ENCODE measurements at regions not wholly inside any gene's neighbourhood (a gene's known extent, or its start where the extent isn't known, plus 50 kb on each side); places are given as distances from the start of the nearest gene placed in this dataset.
A peak's percentile ranks its signal among the peaks of the same experiment; 100 is the strongest.

- Histone ChIP-seq H3K4me3 (ENCODE audit: low read length) (no peak overlapping the region), H3K27me3 (ENCODE audit: control insufficient read depth, insufficient read depth, low read length) (no peaks in the 10 kb centered on the region), H3K36me3 (ENCODE audit: control insufficient read depth, insufficient read depth, low read length) (no peaks in the 10 kb centered on the region), H3K4me1 (ENCODE audit: control insufficient read depth, insufficient read depth, low read length) (peaks cover 22% of the 10 kb centered on the region), H3K9ac (ENCODE audit: low read length) (no peak overlapping the region), H3K27ac (ENCODE audit: low read depth, low read length) (no peak overlapping the region)
Measured at GRCh38 chr10:31138026-31138553, 106.4 kb upstream of the ZNF438 start.

DNA sequence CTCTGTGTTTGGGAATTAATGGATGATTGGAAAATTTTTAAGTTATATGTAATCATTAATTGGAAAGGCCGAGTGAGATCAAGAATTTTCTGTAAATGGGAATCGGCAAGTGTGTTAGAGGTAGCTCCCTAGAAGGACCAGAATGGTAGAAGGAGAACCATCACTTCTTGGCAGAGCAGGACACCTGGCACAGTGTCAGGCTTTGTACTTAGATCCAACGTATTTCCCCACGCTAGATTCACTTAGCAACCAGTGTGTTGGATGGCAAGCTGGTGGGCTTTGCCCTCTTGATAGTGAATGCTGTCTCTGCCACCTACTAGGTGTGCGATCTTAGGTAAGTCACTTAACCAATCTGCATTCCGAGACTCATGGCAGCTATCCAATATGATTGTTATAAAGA, 107.8 kb upstream of the ZNF438 start:
- Histone ChIP-seq H3K27me3 (ENCODE audit: control insufficient read depth, insufficient read depth, low read length) (no peaks in the 10 kb centered on the region), H3K4me3 (ENCODE audit: low read length) (no peak overlapping the region), H3K9ac (ENCODE audit: low read length) (no peak overlapping the region), H3K27ac (ENCODE audit: low read depth, low read length) (no peak overlapping the region), H3K4me1 (ENCODE audit: control insufficient read depth, insufficient read depth, low read length) (peaks cover 15% of the 10 kb centered on the region), H3K36me3 (ENCODE audit: control insufficient read depth, insufficient read depth, low read length) (no peaks in the 10 kb centered on the region)

DNA sequence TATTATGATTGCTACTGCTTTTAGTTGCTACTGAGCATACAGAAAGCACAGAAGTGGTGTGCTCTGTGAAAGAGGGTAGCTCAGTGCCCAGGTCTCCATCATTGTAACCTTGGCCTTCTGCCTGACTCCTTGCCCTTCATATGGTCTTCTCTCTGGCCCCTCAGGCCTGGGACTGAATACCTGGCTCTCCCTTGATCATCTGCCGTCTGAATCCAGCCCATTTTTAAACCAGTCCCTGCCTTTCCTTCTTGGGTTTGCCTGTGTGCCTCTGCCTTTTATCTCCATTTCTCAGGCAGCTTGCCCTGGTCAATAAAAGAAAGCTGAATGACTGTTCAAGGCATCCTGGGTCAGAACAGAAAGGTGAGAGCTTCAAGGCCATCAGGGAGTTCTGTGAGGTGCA, 109.1 kb upstream of the ZNF438 start:
- no peak overlapping the region for H3K27ac ChIP-seq (ENCODE audit: low read depth, low read length)
- H3K27me3 ChIP-seq (ENCODE audit: control insufficient read depth, insufficient read depth, low read length) = no peaks in the 10 kb centered on the region
- H3K36me3 ChIP-seq (ENCODE audit: control insufficient read depth, insufficient read depth, low read length) = no peaks in the 10 kb centered on the region
- H3K4me3 ChIP-seq (ENCODE audit: low read length) = no peak overlapping the region
- H3K4me1 ChIP-seq (ENCODE audit: control insufficient read depth, insufficient read depth, low read length) = peaks cover 11% of the 10 kb centered on the region
- no peak overlapping the region for H3K9ac ChIP-seq (ENCODE audit: low read length)

DNA sequence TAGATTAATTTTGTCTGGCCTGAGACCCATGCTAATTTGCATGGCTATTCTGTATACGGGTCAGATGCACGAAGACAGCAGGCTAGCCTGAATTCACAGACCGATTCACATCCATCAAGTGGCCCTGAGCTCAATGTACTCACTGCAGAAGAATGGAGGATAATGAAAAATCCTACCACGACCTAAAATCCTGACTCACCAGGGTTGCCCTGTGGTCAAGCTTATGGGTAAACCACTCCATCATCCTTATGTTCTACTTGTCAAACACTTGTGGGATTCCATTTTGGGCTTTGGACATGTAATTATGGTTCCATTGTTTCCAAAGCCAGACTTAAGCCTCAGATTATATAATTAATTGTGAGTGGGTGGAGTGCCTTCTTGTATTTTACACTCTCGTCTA, 110.4 kb upstream of the ZNF438 start:
- Histone ChIP-seq H3K4me1 (ENCODE audit: control insufficient read depth, insufficient read depth, low read length) (peaks cover 6% of the 10 kb centered on the region), H3K9ac (ENCODE audit: low read length) (no peak overlapping the region), H3K36me3 (ENCODE audit: control insufficient read depth, insufficient read depth, low read length) (no peaks in the 10 kb centered on the region), H3K4me3 (ENCODE audit: low read length) (no peak overlapping the region), H3K27ac (ENCODE audit: low read depth, low read length) (no peak overlapping the region), H3K27me3 (ENCODE audit: control insufficient read depth, insufficient read depth, low read length) (no peaks in the 10 kb centered on the region)

DNA sequence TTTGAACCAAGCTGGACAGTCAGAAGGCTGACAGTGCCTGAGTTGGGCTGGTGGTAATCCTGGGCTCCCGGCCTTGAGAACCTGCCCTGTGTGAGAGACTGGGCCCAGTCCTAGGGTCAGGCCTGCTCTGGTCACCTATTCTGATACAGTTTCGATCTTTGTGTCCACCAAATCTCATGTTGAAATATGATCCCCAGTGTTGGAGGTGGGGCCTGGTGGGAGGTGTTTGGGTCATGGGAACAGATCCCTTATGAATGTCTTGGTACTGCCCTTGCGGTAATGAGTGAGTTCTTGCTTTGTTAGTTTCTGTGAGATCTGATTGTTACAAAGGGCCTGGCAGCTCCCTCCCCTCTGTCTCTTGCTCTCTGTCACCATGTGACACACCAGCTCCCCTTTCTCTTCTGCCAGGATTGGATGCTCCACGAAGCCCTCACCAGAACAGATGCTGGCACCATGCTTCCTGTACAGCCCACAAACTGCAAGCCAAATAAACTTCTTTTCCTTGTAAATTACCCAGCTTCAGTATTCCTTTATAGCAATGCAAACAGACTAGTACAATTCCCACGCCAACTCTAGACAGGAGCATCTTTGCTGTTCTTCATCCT, 111.8 kb upstream of the ZNF438 start:
- Histone ChIP-seq H3K27me3 (ENCODE audit: control insufficient read depth, insufficient read depth, low read length) (no peaks in the 10 kb centered on the region), H3K9ac (ENCODE audit: low read length) (no peak overlapping the region), H3K36me3 (ENCODE audit: control insufficient read depth, insufficient read depth, low read length) (no peaks in the 10 kb centered on the region), H3K4me1 (ENCODE audit: control insufficient read depth, insufficient read depth, low read length) (no peaks in the 10 kb centered on the region), H3K27ac (ENCODE audit: low read depth, low read length) (no peak overlapping the region), H3K4me3 (ENCODE audit: low read length) (no peak overlapping the region)

- Histone ChIP-seq H3K27ac (ENCODE audit: low read depth, low read length) (no peak overlapping the region), H3K4me3 (ENCODE audit: low read length) (no peak overlapping the region), H3K36me3 (ENCODE audit: control insufficient read depth, insufficient read depth, low read length) (no peaks in the 10 kb centered on the region), H3K27me3 (ENCODE audit: control insufficient read depth, insufficient read depth, low read length) (no peaks in the 10 kb centered on the region), H3K9ac (ENCODE audit: low read length) (peak overlapping the region; percentile 22), H3K4me1 (ENCODE audit: control insufficient read depth, insufficient read depth, low read length) (no peaks in the 10 kb centered on the region)
Measured at GRCh38 chr10:31145986-31146385, 114.3 kb upstream of the ZNF438 start.

- Histone ChIP-seq H3K4me3 (ENCODE audit: low read length) (no peak overlapping the region), H3K9ac (ENCODE audit: low read length) (no peak overlapping the region), H3K4me1 (ENCODE audit: control insufficient read depth, insufficient read depth, low read length) (no peaks in the 10 kb centered on the region), H3K27me3 (ENCODE audit: control insufficient read depth, insufficient read depth, low read length) (no peaks in the 10 kb centered on the region), H3K36me3 (ENCODE audit: control insufficient read depth, insufficient read depth, low read length) (no peaks in the 10 kb centered on the region), H3K27ac (ENCODE audit: low read depth, low read length) (no peak overlapping the region)
Measured at GRCh38 chr10:31146491-31147209, 115.0 kb upstream of the ZNF438 start.

DNA sequence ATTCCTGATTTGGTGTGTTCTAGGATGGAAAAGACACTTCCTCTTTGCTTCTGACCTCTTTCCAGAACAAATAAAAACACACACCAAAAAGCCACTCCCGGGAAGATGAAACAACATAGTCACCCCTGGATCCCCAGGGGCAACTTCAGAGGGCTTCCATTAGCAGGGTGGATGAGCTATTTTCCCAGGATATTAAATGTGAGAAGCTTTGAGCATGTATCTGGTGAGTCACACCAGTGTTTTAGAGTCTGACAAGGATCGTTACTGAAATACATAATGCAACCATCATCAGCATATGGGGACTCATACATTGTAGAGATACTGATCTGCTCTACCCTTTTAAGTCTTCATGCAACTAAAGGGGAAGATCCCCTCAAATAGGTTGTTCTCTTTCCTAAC, 115.5 kb upstream of the ZNF438 start:
- Histone ChIP-seq H3K4me3 (ENCODE audit: low read length) (no peak overlapping the region), H3K27me3 (ENCODE audit: control insufficient read depth, insufficient read depth, low read length) (no peaks in the 10 kb centered on the region), H3K27ac (ENCODE audit: low read depth, low read length) (no peak overlapping the region), H3K4me1 (ENCODE audit: control insufficient read depth, insufficient read depth, low read length) (no peaks in the 10 kb centered on the region), H3K9ac (ENCODE audit: low read length) (no peak overlapping the region), H3K36me3 (ENCODE audit: control insufficient read depth, insufficient read depth, low read length) (no peaks in the 10 kb centered on the region)

DNA sequence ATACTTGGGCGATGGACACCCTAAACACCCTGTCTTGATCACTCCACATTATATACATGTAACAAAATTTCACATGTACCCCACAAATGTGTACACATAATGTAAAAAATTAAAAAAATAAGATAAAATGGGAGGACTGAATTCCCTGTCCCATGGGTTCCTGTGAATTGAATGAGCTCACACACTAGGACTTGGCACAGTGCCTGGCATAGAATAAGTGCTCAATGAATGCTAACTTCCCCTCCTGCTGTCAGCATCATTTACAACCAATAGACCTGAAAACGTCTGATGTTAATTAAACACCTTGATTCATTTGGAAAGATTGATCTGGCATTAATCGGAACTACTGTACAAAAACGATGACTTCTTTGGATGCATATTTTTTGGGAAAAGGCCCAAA, 117.3 kb upstream of the ZNF438 start:
- Histone ChIP-seq H3K4me3 (ENCODE audit: low read length) (no peak overlapping the region), H3K36me3 (ENCODE audit: control insufficient read depth, insufficient read depth, low read length) (no peaks in the 10 kb centered on the region), H3K4me1 (ENCODE audit: control insufficient read depth, insufficient read depth, low read length) (no peaks in the 10 kb centered on the region), H3K9ac (ENCODE audit: low read length) (no peak overlapping the region), H3K27me3 (ENCODE audit: control insufficient read depth, insufficient read depth, low read length) (no peaks in the 10 kb centered on the region), H3K27ac (ENCODE audit: low read depth, low read length) (no peak overlapping the region)

DNA sequence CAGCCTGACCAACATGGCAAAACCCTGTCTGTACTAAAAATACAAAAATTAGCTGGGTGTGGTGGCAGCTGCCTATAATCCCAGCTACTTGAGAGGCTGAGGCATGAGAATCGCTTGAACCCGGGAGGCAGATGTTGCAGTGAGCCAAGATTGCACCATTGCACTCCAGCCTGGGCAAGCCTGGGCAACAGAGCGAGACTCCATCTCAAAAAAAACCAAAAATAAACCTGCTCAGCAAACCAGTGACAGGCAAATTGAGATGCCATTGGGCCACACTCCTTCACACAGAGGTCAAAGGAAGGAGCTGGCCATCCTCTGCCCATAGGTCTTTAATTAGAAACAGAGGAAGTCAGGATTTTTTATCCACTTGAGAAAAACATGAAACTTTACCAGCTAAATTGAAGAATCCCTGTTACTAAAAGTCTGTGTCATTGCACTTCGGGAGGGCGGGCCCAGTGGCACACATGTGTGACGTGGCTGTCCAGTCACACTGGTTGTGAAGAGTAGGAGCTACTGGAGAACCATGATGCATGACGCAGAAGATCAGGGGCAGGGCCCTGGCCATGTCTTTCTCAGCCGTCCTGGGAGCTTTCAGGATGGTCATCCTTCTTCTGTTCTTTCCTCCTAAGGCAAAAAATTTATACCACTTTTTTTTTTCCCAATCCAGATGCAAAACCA, 118.3 kb upstream of the ZNF438 start:
- H3K9ac ChIP-seq (ENCODE audit: low read length) = no peak overlapping the region
- H3K27ac ChIP-seq (ENCODE audit: low read depth, low read length) = no peak overlapping the region
- H3K36me3 ChIP-seq (ENCODE audit: control insufficient read depth, insufficient read depth, low read length) = no peaks in the 10 kb centered on the region
- H3K4me1 ChIP-seq (ENCODE audit: control insufficient read depth, insufficient read depth, low read length) = no peaks in the 10 kb centered on the region
- H3K4me3 ChIP-seq (ENCODE audit: low read length) = no peak overlapping the region
- H3K27me3 ChIP-seq (ENCODE audit: control insufficient read depth, insufficient read depth, low read length) = no peaks in the 10 kb centered on the region

DNA sequence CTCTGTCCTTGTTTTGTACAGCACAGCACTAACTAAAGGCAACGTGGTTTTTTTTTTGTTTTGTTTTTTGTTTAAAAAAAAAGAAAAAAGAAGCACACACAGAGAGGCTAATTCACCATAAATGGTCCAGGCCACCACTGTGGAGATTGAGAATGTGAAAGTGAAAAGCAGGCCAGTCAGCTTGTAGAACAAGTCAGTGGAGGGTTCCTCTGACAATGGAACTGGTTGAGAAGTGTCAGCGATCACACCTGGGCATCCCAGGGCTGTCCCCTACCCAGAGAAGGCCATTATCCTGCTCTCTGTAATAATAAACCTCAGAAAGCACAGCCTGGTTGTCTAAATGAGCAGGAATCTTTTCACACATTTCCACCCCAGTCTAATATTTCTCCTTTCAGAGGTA, 119.6 kb upstream of the ZNF438 start:
- Histone ChIP-seq H3K4me1 (ENCODE audit: control insufficient read depth, insufficient read depth, low read length) (no peaks in the 10 kb centered on the region), H3K4me3 (ENCODE audit: low read length) (no peak overlapping the region), H3K36me3 (ENCODE audit: control insufficient read depth, insufficient read depth, low read length) (no peaks in the 10 kb centered on the region), H3K9ac (ENCODE audit: low read length) (no peak overlapping the region), H3K27me3 (ENCODE audit: control insufficient read depth, insufficient read depth, low read length) (no peaks in the 10 kb centered on the region), H3K27ac (ENCODE audit: low read depth, low read length) (no peak overlapping the region)

- Histone ChIP-seq H3K4me1 (ENCODE audit: control insufficient read depth, insufficient read depth, low read length) (no peaks in the 10 kb centered on the region), H3K4me3 (ENCODE audit: low read length) (no peak overlapping the region), H3K27ac (ENCODE audit: low read depth, low read length) (no peak overlapping the region), H3K36me3 (ENCODE audit: control insufficient read depth, insufficient read depth, low read length) (no peaks in the 10 kb centered on the region), H3K9ac (ENCODE audit: low read length) (no peak overlapping the region), H3K27me3 (ENCODE audit: control insufficient read depth, insufficient read depth, low read length) (no peaks in the 10 kb centered on the region)
Measured at GRCh38 chr10:31152421-31153135, 120.9 kb upstream of the ZNF438 start.
